A549 (cell line): ENCODE measurements at regions not wholly inside any gene's neighbourhood (a gene's known extent, or its start where the extent isn't known, plus 50 kb on each side); places are given as distances from the start of the nearest gene placed in this dataset.

ENCODE experiments used
- CBX8 ChIP-seq: fragments of 200-600 bp; sonication (generic); IDR thresholded peaks from 2 replicates; pipeline ENCODE4 v1.6.1; 2016
- EP300 ChIP-seq, 2 experiments: fragments of >200 bp; sonication (Bioruptor Twin); formaldehyde crosslinking; IDR thresholded peaks; 2 replicates in 1 of 2; 3 replicates in 1 of 2; pipeline ENCODE4 v1.6.1; 2016 to 2017
- HOXB5 ChIP-seq: fragments of 250-450 bp; sonication (Bioruptor Pico); IDR thresholded peaks from 2 replicates; pipeline ENCODE4 v1.5.0; 2020; ENCODE audit warnings: mild to moderate bottlenecking, moderate library complexity
- MAZ ChIP-seq: fragments of 150-350 bp; IDR thresholded peaks from 2 replicates; pipeline ENCODE4 v1.6.1; 2014; ENCODE audit warnings: antibody characterized with exemption, low read depth, low read length, borderline replicate concordance
- POLR2A ChIP-seq: IDR thresholded peaks from 2 replicates; pipeline ENCODE4 v1.6.1; 2012; ENCODE audit warnings: mild to moderate bottlenecking, low read length
- POLR2AphosphoS2 ChIP-seq: conservative IDR thresholded peaks from 2 replicates; pipeline ENCODE4 v1.6.1; 2012; ENCODE audit warnings: low read length, improper control_type of control experiment, inconsistent platforms
- RAD21 ChIP-seq, 2 experiments: fragments of >200 bp in 1 of 2; sonication (Bioruptor Twin) in 1 of 2; formaldehyde crosslinking in 1 of 2; IDR thresholded peaks in 1 of 2; conservative IDR thresholded peaks in 1 of 2; 2 replicates in 1 of 2; 3 replicates in 1 of 2; pipeline ENCODE4 v1.6.1; 2012 to 2018; ENCODE audit warnings: inconsistent platforms in 1 of 2
- RCOR1 ChIP-seq: fragments of 150-350 bp; IDR thresholded peaks from 2 replicates; pipeline ENCODE4 v1.6.1; 2014; ENCODE audit warnings: antibody characterized with exemption, low read length, low read depth
- RNF2 ChIP-seq: fragments of 200-600 bp; sonication (generic); IDR thresholded peaks from 2 replicates; pipeline ENCODE4 v1.6.1; 2016; ENCODE audit warnings: low read depth, mild to moderate bottlenecking, antibody characterized with exemption, moderate library complexity, borderline replicate concordance
- TF ChIP-seq, protein P1 (sequence below): IDR thresholded peaks from 2 replicates; pipeline ENCODE4 v1.6.1; 2012; ENCODE audit warnings: low read depth, borderline replicate concordance
- TF ChIP-seq, protein P2 (sequence below): fragments of >200 bp; sonication (Bioruptor Twin); formaldehyde crosslinking; IDR thresholded peaks from 3 replicates; pipeline ENCODE4 v1.5.1; 2016
- TF ChIP-seq, protein P3 (sequence below): fragments of >200 bp; sonication (Bioruptor Twin); formaldehyde crosslinking; IDR thresholded peaks from 3 replicates; pipeline ENCODE4 v1.6.1; 2016

DNA sequence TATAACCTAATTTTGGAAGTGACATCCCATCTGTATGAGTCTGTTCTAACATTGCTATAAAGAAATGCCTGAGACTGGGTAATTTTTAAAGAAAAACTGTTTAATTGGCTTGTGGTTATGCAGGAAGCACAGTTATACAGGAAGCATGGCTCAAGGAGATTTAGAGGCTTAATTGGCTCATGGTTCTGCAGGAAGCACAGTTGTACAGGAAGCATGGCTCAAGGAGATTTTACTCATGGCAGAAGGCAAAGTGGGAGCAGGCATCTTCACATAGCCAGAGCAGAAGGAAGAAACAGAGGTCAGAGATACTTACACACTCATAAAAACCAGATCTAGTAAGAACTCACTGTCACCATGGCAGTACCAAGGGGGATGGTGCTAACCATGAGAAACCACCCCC lies 193.1 kb upstream of the ADAMTS9 start:
- TF ChIP-seq, protein P1, sequence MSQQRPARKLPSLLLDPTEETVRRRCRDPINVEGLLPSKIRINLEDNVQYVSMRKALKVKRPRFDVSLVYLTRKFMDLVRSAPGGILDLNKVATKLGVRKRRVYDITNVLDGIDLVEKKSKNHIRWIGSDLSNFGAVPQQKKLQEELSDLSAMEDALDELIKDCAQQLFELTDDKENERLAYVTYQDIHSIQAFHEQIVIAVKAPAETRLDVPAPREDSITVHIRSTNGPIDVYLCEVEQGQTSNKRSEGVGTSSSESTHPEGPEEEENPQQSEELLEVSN, result no peak
- TF ChIP-seq, protein P2, sequence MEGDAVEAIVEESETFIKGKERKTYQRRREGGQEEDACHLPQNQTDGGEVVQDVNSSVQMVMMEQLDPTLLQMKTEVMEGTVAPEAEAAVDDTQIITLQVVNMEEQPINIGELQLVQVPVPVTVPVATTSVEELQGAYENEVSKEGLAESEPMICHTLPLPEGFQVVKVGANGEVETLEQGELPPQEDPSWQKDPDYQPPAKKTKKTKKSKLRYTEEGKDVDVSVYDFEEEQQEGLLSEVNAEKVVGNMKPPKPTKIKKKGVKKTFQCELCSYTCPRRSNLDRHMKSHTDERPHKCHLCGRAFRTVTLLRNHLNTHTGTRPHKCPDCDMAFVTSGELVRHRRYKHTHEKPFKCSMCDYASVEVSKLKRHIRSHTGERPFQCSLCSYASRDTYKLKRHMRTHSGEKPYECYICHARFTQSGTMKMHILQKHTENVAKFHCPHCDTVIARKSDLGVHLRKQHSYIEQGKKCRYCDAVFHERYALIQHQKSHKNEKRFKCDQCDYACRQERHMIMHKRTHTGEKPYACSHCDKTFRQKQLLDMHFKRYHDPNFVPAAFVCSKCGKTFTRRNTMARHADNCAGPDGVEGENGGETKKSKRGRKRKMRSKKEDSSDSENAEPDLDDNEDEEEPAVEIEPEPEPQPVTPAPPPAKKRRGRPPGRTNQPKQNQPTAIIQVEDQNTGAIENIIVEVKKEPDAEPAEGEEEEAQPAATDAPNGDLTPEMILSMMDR, result no peak
- TF ChIP-seq HOXB5 (no peak), EP300 (IDR thresholded peaks at IDR 0.05) (no peak), RCOR1 (no peak), POLR2A (no peak), CBX8 (no peak), MAZ (no peak), RAD21 (conservative IDR thresholded peaks at IDR 0.05 in 1 of 2, IDR thresholded peaks at IDR 0.05 in 1 of 2) (no peak), POLR2AphosphoS2 (no peak), RNF2 (no peak)
- TF ChIP-seq, protein P3, sequence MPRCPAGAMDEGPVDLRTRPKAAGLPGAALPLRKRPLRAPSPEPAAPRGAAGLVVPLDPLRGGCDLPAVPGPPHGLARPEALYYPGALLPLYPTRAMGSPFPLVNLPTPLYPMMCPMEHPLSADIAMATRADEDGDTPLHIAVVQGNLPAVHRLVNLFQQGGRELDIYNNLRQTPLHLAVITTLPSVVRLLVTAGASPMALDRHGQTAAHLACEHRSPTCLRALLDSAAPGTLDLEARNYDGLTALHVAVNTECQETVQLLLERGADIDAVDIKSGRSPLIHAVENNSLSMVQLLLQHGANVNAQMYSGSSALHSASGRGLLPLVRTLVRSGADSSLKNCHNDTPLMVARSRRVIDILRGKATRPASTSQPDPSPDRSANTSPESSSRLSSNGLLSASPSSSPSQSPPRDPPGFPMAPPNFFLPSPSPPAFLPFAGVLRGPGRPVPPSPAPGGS, result no peak
